NCI-H460 (cell line): ENCODE measurements at regions not wholly inside any gene's neighbourhood (a gene's known extent, or its start where the extent isn't known, plus 50 kb on each side); places are given as distances from the start of the nearest gene placed in this dataset.
"Not testable (repeated sequence)": the region's sequence is repeated elsewhere in the genome, so short reads cannot be mapped to it uniquely, and the experiment has no call there.

ENCODE experiments used
- DNase-seq: peaks from one replicate; pipeline ENCODE4 v3.0.0-alpha.2; 2016; ENCODE audit warnings: low read depth; ENCODE audit errors: extremely low read depth

DNA sequence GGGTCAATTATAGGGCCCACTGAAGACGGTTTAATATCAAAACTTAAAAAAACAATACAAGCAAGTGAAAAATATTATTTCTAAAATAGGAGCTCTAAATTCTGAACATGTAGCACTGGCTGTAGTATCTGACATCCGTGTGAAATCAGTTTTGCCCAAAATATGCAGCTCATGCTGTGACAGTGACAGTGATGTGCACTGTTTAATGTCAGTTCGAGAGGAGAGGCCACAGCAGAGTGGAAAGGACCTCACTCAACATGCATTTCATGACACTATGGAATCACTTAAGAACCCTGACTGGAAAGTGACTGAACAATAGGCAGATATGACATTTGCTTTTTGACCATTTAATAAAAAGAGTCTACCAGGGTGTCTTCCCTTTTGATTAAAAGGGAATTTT lies 397.0 kb downstream of the FRK start:
- no peak for DNase-seq

DNA sequence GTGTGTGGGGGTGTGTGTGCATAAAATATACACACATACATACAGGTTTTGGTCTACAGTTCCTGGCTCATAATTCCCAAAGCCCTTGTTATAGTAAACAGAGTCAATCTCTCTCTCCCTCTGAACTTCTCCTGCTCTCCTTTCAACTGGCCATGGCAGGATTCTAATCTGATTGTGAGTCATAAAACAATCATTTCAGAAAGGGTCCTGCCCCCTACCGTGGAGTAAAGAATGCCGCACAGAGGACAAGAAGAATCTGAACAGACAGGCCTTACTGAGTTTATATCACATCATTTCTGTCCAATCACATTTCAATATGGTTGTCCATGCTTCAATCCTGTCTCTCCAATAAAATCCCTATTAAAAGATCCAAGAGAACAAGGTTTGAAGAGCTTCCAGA lies 416.9 kb downstream of the FRK start:
- DNase-seq = no peak

DNA sequence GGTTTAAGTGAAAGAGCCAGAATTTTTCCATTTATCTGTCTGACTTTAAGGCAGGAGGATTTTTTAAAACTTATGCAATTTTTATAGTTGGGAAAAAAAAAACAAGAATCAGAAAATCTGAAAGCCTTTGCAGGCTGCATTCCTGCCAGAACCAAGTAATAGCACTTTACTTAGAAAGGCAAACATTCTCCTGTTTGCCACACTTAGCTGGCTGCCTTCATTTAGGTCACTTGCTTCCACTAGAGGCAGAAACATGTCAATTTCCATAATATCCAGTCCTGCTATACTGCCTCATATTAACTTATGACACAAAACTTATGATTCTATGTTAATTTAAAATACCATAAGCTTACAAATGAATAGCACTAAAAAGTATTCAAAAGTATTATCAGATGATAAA lies 425.8 kb downstream of the FRK start:
- no peak for DNase-seq

DNA sequence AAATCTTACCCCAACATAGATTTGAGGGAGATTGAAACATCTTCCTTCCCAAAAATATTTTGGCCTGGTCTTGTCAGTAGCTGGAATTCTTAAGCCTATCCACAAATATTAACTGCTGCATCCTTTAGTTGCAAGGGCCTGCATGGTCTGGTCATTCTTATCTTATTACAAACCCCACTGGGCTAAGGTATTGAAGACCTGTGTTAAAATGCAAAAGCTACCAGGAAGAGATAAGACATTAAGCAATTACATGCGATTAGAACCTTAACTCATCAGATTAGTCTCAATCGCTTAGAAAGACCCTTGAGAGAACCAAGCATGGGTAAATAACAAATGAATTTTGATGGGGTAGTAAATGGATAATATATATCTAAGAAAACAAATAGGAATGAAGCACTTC lies 426.6 kb downstream of the FRK start:
- no peak for DNase-seq

DNA sequence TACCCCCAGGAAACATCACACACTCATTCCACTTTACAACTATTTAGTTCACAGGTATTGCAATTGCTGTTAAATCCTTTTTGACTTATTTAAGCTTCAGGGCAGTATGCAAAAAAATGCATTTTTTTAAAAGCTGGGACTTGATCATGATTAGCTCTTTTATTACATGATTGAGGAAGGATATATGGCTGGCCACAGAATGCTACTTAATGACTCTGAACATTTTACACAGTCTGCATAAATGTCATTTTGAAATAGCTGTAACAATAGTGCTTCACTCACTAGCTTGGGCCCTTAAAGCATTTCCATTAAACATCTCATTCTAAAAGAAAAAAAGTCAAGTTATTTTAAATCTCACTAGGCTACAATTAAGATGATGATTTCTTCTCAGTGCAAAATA lies 429.7 kb downstream of the FRK start:
- no peak for DNase-seq

DNA sequence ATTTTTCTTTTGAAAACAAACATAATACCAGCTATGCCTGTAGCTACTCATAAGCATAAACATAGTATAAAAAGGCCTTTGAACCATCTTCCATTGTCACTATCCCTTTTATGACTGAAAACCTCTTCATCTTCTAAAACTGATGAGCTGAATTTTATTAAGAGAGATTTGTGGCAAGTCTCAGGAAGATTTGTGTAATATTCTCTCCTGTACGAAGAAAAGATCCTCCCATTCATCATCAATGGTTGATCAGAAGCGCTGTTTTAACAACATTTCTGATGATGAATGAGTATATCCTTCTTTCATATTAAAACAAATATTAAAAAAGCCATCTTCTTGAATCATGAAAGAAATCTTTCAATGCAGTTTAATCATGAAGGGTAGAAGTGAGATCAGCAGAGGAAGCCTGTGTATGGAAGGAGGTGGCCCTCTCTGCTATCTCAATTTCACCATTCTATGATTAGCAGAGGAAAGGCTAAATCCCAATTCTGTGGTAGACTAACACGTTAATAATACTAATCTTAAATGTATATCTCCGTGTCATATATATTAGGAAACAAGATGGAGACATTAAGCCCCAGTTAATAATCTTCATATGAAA lies 430.2 kb downstream of the FRK start:
- no peak for DNase-seq

DNA sequence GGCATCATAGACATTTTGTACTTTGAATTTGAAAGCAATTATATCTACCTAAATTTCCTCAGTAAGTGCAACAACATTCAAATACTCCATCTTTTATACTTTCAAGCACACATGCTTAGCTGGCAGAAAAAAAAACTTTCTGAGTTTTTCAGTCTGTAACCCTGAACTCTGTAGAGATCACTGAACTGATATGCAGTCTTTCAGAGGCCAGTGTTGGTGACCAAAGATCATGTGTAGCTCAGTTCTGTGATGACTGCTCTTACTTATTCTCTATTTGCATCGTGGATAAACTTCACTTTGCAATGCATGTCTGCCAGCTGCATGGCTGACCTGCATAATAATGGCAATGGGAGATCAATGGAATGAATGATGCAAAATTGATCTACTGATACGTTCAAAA lies 431.3 kb downstream of the FRK start:
- DNase-seq = no peak

DNA sequence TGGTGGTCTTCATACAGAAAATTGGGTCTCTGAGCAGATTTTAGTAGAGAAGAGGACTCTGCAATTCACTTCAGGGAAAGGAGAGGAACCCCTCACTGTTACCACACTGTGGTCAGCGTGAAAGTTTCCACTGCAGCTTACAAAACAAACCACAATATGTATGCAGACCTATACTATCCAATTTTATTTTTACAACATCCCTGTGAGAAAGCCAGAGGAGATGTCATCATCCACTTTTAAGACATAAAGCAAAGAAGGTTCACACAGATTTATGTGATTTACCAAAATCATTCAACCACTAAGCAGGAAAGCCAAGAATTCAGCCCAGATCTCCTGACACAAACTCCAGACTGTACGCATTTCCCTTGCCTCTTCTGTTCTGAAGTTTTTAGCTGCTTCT lies 442.4 kb downstream of the FRK start:
- no peak for DNase-seq

DNA sequence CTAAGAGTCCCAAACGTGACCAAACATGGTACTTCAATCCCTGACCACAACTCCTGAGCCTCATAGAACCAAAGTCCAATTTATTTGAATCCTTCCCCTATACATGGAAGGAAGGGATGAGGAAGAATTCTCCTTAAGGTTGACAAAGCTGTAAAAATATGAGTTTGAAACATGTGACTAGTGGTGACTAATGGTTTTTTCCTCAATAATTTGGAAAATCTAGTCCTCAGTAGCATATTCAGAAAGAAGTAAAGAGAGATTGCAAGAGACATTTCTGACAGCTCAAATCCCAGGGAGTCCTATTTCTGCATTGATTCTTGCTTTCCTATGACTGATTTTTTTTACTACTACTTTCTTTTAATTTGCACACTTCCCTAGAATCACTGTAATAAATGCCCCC lies 443.7 kb downstream of the FRK start:
- no peak for DNase-seq

DNA sequence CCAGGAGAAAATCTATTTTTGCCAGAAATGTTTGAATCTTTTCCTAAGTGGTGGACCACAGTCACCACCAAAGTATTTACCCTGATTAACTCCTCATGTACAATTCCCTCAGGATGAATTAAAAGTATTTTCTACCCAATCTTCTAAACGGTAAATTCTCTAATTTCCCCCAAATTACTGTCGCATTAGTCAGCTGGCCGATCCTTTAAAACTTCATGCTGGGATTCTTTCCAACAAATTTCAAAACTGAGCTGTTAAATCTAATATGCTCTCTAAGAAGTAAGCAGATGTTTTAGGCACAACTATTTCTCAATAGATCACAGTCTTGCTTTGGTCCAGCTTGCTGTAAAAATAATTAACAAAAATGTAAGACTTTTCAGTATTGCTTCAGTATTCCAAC lies 447.2 kb downstream of the FRK start:
- DNase-seq = no peak

DNA sequence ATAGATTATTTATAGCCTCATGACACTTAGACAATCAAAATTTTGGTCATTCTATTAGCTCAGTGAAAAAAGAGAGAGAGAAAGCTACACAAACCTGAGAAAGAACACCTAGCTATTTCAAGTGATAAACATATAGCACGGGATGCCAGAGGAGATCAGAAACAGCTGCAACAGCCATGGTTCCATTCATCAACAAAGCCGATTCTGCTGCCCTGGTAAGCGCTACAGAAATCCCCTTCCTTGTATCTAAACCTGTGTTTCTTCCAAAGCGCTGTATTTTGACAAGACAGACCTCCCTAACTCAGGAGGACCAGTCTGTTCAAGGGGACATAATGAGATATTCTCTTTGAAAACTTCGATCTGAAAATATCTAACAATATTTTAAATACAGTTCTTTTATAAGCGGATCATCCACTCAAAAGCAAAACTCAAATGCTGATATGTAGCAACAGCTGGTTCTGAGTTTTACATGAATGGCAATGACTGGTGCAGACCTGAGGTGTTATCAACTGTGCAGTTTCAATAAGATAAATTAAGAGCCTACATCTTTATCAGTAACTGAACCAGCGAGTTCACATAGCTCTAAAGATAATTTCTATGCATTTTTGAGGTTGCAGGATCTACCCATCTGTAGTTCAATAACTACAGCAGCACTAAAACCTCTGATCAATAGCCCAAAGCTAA lies 447.8 kb downstream of the FRK start:
- no peak for DNase-seq

DNA sequence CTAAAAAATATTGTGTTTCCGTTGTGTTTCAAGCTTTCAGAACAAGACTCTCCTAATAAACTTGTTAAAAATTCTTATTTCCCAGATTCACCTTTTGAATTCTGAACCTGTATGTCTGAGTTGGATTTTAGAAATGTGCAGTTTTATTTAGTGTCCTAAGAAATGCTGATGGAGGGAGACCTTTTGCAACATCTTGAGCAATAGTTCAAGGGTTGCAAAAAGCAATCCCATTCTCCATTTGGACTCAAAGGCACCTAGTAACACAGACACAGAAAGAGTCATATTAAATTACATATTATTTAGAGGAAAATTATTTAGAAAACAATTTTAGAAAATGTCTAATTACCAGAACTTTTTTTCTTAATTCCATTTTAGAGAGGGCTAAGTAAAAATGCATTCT lies 448.5 kb downstream of the FRK start:
- DNase-seq = no peak

DNA sequence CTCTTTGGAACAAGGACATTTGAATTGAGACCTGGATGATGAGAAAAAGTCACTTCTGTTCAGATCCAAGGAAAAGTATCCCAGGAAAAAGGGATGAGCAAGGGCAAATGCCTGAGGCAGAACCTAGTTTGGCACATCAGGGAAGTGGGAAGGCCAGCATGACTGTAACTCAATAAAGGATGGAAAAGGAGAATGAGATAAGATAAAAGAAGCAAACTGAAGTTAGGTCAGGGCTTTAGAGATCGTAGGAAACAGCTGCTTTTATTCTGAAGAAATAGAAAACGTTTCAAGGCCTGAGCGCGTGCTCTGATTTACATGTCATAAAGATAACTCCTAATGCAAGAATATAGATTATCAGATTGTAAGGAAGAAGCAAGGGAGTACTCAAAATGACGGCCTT lies 450.0 kb downstream of the FRK start:
- DNase-seq = no peak

DNA sequence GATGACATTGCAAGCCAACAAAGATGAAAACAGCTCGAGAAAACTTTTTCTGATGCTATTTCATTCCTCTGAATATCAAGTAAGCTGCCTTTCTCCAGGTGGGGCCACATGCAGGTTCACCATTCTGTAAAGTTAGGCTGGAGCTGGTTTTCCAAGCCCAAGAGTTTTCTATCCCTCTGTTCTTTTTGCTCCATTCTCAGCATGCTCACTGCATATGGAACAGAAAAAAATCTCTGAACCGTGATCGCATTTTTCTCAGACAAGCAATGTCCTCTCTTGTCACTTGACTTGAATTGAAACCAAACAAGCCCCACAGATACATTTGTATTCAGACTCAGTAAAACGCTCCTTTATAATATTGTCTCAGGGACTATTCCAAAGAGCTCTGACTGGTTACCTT lies 451.6 kb downstream of the FRK start:
- DNase-seq = no peak

DNA sequence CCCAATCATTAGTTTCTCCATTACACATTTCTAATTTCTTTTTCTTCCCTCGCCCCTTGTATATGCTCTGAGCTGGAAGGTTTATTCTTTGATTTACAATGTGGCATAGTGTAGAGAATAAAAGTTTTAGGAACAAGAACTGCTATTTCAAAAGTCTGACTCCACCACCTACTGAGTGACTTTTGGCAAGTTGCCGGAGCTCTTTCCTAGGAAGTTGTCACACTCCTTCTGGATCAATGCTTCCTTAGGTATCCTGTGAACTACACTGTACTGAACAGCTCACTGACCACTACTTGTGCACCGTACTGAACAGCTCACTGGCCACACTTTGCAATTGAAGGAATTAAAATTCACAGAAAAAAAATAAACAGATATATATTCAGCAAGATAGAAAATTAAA lies 458.2 kb downstream of the FRK start:
- DNase-seq = no peak

DNA sequence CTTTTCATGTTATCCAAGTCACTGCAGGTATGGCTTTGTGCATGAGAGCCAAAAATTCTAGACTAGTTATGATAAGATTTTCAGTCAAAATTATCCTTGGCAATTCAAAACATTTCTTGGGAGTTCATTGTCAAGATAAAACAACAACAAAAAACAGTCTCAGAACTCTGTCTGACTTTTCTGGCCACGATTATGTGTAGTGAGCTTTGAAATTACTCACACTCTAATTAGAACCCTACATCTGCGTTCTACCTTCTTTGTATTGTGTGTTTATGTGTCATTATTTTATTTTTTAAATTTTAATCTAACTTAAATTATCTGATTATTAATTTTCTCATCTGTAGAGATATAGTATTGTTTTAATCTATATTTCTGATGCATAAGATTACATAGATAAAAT lies 459.2 kb downstream of the FRK start:
- no peak for DNase-seq

DNA sequence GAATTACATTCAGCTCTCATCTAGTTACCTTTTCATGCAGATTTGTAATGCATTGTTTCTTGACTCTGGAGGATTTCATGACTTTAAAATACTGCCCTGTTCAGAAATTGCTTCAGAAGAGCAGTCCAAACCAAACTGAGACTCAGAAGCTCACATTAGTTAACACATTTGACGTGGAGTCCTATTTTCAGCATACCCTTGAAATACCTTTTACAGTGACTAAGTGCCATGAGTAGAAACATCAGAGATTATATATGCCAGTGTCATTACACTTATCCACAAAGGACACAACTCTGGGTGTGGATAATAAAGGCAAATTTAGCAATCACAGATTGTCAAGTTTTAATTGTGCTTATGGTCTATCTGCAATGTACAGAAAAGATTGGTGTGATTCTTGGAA lies 459.6 kb downstream of the FRK start:
- DNase-seq = no peak

DNA sequence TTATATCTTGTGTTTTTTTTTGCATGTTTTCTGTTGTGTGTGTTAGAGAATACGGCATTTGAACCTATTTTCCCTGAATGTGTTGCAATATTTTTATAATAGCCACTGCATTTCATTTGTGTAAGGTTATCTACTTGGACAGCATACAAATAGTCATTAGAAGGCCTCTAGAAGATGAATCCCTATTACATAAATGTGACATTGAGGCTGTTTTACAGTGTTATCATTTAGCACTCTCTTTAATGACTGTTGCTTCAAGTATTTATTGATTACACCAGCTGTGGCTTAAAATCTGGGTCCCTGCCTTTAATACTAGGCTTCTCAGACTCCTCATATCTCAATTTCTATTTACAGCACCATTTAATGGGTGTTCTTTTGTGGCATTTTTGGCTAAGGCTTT lies 465.8 kb downstream of the FRK start:
- no peak for DNase-seq

DNA sequence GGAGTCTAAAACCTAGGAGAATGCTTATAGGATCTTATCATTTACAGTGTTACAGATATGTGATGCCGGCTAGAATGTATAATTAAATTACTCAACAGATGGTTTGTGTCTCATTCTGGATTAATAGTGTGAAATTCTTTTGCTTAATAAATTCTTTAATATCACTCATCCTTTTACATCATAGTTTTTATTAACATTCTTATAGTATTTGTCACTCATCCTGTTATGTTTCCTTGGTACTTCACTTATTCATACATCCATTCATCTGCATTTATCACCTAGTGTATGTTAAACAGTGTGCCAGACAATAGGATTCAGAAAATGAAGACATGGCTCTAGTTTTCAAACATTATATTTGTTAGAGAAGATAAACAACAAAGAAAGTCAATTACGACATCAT lies 468.7 kb downstream of the FRK start:
- DNase-seq = no peak

DNA sequence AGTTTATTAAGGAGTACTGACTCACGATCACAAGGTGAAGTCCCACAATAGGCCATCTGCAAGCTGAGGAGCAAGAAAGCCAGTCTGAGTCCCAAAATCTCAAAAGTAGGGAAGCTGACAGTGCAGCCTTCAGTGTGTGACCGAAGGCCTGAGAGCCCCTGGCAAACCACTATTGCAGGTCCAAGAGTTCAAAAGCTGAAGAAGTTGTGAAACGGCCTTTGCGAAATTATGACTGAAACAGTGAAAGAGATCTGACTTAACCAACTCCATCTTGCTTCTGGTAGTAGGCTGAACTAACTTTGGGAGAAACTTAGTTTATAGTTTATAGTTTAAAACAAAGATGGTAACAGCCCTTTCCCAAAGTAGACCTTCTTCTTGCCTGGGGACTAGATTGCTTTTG lies 471.6 kb downstream of the FRK start:
- DNase-seq = not testable (repeated sequence)

DNA sequence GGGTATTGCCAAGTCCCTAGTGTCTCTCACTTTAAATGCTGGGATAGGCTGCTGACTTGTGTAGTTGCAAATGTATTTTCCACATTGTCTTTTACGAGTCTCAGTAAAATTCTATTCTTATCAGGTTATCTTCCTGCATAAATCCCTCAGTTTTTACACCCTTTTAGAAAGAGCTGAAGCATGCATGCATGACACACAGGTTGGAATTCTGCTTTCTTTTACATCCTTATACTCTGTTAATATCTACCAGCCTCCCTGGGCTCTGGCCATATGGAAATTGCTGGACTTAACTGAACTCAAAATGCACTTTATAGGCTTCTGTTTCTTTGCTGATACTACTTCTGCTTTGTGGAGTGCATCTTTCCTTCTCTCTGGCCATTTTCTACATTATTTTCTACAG lies 477.4 kb downstream of the FRK start:
- no peak for DNase-seq

DNA sequence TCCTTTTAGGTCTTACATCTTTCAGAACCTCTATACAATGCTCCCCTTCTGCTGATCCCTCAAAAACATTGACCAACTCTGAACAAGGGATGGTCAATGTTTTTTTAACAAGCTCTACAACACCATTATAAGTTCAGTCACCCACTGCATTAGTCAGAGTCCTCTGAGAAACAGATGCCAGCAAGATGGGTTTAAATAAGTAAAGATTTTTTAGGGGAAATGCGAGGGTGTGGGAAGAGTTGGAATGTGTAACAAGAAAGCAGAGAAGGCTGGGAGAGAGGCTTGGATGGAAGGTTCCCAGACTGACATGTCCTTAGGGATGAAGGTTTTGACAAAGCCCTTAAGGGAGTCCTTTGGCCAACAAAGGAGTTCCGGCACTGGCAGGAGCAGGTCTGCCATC lies 478.3 kb downstream of the FRK start:
- no peak for DNase-seq

DNA sequence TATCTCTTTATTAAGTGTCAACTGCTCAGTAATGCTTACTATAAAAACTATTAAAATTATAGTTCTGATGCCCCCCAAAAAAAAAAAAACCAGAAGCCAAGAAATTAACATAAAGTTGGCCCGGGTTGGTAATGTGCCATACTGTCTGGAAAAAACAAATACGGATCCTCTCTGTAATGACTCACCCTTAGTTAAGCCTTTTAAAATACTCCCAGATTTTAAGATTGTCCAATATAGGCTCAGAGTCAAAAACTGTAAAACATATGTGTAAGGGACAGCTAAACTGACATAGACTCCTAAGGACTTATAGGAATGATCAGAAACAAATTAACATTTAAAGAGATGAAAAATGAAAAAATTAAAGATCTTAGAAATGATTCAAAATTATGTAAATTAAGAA lies 481.1 kb downstream of the FRK start:
- DNase-seq = not testable (repeated sequence)
